Hematopoietic multipotent progenitor cell treated with erythropoietin and hydrocortisone succinate and interleukin-3 and kit ligand, for 4 days (in vitro differentiated cells): ENCODE measurements at regions not wholly inside any gene's neighbourhood (a gene's known extent, or its start where the extent isn't known, plus 50 kb on each side); places are given as distances from the start of the nearest gene placed in this dataset.

Experiments
- DNase-seq: peaks from one replicate; pipeline ENCODE4 v3.0.0-alpha.2; 2015

DNA sequence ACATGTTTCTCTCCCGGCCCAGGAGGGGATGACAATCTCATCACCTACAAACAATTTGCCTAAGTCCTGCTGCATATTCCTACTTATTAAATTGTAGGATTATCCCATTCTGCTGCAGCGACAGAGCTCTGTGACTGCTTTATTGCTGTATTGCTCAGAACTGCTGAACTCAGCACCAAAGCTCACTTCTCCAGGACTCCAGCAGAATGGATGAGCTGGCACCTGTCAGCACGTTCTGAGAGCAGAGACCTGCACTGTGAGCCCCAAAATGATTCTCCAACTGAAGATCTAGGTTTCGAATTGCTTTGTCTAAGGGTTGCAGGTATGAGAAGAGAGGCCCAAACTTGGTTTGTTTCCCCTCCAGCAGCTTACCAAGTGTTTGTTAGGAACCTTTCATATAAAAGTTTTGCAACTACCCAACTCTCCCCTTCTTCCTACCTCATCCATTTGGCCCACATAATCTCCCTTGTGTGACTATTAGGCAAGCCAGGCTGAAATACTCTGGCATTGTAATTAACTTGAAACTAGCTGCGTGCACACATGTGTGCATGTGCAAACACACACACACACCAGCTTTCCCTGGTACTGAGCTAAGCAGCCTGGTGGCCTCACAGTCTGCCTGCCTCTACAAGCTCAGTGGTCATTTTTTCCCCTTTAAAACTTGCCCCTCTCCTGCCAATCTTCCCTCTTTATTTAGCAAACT is 161.4 kb upstream of the CAMK1G start:
- no peak for DNase-seq

DNA sequence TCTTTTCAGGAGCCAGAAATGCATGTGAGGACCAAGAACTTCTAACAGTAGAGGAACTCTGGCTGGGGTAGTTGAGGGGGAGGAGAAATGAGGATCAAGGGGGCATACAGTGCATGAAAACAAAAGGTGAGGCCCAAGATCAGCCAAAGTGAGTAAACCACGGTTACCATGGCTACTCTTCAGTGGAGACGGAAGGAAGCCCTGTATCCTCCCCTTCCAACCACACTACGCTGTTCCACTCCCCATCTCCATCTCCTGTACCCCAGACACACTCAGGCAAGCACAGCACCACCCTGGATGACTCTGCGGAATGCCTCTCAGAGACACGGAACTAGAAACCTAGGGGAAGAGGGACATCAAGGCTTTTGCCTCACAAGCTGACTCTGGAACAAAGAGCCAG is 157.6 kb upstream of the CAMK1G start:
- DNase-seq, result peak; percentile 4

DNA sequence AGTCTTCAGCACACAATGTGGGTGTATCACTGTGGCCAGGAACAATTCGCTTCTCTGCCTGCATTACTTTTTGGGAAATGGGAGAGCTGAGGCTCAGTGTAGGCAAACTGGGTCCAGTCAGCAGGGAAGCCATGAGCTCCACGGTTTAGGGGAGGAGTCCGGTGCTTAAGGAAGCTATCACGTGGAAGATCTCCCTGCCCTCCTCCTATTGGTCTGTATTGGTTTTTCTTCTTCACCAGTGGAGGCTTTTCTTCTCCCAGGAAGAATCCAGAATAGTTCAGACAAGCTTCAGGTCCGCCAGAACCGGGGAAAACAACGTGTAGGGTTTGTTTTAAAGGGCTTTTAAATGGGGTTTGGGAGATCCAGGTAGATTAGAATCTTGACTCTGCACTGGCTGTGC is 156.2 kb upstream of the CAMK1G start:
- no peak for DNase-seq

DNA sequence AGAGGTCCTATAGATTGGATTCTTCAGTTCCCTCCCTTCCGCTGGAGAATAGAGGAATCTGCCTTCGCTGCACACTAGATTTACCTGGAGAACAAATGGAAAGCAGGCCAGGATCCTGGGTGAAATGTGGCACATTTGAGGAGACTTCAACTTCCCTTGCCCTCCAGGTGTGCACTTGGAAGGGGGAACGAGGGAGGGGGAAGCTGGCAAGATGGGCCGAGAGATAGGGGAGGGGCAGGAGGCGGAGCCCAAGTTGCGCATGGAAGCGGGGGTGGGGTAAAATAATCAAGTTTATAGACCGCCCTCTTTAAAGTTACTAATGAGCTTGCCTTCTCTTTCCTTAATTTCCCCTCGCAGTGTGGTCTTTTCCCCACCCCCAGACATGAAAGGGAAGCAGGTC is 155.7 kb upstream of the CAMK1G start:
- no peak for DNase-seq

DNA sequence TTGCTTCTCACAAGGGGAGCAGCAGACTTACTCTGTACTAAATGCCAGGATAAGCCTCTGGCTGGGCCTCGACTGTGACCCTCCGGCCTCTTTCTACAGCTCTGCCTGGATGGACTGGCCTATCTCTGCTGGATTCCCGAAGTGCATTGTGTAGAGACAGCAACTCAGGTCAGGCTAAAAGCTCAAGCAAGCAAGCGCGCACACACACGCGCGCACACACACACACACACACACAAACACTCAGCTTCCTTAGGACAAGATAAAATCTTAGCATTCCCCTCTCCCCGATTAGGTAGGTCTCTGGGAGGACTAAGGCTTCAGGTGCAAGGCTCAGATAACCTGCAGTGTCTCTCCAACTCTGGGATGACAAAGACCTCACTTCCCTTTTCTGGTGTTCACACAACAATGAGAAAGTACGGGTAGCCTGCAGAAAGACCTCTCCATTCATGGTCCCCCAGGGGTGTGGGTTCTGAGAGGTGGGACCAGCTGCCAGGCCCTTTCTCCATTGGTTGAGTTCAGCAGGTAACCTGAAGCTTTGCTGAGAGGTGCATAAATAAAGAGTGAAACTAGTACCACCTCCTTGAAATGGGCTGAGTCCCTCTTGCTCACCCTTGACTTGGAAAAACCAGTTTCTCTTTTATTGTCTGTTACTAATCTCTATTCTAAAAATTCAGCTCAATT is 155.1 kb upstream of the CAMK1G start:
- DNase-seq, result peak; percentile 7

DNA sequence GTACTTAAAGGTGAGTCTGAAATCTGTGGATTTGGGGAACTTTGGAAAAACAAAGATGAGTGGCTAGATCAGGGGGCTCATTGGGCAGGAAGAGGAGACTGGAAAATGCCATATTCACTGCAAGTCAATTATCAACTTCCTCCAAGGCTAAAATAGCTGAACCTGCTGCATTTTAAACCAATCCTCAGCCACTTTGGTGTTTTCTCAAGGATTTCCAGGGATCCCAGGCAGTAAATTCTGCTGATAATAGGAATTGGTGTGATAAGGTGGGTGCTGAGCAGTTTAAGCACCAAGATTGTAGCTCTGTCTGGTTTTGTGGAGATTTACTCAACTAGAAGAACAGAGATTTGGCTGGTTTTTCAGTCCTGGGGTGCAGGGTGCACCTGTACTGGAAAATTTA is 153.9 kb upstream of the CAMK1G start:
- DNase-seq, result no peak

DNA sequence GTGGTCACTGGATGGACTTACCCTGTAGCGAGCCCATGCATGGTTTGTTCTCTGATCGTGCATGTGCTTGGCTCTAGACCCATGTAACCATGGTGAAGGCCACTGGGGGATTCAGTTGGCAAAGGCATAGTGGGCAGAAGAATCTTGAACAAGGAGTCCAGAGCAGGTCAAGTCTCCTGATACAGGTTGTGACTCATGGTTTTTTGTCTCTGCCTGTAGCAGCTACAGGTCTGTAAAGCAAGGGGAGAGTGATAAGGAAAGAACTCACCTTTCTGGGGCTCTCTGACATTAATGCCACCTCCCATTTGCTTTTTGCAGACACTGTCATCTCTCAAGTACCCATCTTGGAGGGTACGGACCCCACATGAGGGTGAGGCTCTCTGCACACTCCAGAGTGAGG is 153.4 kb upstream of the CAMK1G start:
- no peak for DNase-seq

DNA sequence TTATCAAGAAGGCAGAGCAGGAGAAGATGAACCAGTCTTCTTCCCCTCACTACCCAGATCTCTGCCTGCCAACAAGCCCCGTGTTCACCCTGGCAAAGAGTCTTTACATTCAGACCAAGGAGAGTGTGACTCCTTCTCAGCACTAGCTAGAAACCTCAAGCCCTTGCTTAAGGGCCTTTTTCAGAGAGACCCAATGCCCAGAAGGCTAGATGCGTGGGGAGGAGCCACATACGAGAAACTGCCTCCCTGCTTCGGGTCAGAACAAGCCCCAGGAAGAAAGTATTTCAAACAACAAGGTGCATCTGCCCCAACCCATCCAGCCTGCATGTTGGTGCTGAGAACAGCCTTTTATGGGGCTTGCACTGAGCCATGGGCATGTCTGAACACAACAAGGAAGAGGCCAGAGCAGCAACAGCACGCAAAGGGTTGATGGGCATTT is 152.7 kb upstream of the CAMK1G start:
- DNase-seq, result no peak

DNA sequence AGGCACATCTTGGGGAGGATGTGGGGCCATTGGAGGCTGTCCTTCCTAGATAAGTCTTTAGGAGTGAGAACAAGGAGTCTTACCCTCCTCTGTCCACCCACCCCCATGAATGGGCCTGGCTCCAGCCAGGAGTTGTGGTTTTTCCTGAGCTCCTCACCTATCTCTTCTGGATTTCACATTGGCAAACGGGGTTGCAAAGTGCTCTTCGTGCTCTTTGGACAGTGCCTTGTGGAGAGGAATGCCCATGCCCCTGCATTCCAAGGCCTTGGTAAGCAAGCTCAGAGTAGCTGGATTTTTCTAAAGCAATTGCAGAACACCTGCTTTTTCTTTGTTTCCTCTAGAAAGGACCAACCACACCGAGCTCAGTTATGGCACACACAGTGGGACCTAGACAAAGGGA is 152.1 kb upstream of the CAMK1G start:
- DNase-seq, result no peak

DNA sequence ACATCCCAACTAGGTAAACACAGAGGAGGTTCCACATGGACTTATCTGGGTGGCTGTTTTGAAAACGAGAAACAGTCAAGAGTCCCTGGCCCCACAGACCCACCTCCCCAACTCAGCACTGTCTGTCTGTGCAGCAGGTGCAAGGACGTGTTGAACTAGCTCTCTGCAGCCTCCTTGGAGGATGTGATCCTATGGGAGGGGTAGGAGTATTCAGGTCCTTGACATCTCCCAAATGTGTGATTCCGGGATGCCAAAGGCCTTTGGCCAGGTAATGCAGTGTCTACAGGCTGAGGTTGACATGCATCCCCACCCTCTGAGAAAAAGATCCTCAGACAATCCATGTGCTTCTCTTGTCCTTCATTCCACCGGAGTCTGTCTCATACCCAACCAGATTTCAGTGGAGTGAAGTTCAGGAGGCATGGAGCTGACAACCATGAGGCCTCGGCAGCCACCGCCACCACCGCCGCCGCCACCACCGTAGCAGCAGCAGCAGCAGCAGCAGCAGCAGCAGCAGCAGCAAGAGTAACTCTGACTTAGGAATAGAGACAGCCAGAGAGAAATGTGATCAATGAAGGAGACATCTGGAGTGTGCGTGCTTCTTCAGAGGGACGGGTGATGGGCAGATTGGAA is 151.6 kb upstream of the CAMK1G start:
- no peak for DNase-seq

DNA sequence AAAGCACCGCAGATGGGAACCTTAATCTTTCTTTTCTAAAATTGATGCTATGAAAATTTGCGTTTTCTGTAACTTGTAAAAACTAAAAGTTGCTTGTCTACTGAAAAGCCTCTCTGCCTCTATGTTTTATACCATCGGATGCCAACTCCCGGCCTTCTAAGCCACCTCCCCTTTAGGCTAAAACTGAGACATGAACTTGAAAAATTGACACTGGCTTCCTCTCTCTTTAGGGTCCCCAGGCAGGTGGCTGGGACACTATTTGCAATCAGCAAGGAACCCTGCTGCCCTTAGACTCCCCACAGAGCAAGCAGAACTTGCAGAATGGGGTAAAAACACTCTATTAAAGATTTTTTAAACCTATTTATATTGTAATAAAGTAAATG is 151.1 kb upstream of the CAMK1G start:
- no peak for DNase-seq

DNA sequence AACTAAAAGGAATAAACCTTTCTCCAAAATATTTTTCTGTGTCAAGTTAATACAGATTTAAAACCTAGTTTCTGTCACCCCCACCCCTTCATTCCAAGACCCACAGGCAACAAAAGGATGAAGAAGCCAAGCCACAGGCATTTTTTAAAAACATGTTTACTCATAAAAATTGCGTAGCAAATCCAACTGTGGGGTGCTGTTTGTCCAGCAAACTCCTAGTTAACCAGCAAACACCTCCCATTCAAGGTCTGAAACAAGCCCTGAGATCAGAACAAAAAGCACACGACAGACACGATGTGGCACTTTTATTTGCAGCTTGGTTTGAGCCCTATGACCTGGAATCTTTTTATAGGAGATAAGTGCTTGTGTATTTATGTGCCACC is 149.9 kb upstream of the CAMK1G start:
- DNase-seq, result no peak

DNA sequence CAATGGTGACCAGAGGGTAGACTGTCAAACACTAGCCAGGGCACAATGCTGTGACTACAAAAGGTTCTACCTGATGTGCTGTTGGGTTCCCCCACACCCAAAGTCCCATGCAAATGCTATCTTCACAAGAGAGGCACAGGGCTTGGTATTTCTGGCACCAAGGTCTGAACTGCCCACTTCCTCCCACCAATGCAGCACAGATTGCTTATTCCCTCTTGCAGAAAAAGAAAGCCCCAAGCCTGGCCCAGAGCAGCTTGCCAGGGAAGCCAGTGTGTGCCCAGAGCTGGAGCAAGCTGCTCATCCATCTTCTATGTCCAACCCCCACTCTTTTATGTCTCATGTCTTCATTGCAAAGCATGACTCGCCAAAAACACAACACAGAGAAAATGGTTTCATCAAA is 149.4 kb upstream of the CAMK1G start:
- DNase-seq, result no peak

DNA sequence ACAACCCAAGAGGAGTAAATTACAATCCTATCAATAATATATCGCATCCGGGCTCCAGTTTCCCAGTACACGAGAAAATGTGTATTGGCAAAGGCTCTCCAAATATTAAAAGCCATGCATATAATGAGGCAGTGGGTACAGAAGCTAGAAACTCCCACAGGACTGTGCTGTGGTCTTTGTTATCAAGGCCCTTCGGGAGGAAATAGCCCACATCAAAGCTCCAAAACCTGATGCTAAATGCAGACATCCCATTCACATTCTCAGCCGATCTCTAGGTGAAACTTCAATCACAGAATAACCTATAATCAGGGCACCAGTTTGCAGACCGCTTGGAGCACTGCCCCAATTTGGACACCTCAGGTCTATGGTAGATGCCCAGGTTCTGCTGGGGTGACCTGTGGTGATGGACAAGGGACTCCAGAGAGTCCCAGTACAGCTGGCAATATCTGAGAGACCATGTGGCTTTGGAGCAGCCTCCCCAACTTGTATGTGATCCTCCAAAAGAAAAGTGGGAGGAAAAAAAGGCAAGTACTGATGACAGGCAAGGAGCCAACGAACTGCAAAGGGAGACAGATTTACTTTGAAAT is 148.8 kb upstream of the CAMK1G start:
- DNase-seq, result no peak

DNA sequence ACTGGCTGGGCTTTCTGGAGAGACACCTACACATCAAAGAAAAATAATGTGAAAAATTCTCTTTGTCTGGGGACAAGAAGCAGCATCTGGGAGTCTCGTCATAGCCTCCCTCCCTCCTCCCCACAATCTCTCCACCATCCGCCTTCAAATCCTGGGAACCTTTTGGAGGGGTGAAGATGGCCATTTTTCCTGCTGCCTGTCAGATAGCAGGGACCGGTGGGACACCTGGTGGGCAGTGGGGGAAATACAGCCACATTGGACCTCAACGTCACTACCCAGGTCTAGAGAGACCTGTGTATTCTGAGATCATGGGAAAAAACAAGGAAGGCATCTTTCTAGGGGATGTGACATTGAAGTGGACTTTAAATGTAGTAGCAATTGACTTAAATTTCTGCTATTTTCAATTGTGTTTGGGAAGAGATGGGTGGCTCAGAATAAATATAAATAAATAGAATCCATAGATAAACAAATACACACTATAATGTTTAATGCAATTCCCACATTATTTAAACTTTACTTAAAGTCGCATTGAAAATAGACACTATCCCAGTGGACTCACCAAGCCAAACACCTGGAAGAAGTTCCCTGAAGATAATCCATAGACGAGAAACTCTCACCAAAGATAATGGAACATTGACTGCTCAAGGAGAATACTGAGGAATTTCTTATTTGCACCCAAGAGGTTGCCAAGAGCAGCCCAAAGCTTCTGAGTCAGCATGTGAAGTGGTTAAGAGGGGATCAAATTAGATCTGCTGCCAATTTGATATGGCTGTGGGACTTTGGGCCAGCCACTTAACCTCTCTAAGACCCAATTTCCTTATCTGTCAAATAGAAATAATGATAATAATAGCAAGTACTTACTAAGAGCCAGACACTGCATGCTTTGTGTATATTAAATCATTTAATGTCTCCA is 147.6 kb upstream of the CAMK1G start:
- DNase-seq, result peak; percentile 70

DNA sequence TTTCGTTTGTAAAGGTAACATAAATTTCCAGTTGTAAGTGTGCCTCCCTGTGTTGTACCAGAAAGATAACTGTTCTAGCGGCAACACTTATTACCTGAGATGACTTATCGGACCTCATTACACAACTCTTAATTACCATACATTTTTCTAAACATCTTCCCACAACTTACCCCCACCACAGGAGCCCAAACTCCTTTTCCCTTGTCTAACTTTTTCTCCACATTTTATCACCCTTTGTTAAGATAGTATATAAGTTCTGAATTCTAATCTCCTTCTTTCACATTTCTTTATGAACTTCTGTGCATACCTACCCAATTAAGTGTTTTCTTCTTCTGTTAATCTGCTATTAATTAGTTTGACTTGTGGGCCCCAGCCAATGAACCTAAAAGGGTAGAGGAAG is 143.7 kb upstream of the CAMK1G start:
- DNase-seq, result no peak

DNA sequence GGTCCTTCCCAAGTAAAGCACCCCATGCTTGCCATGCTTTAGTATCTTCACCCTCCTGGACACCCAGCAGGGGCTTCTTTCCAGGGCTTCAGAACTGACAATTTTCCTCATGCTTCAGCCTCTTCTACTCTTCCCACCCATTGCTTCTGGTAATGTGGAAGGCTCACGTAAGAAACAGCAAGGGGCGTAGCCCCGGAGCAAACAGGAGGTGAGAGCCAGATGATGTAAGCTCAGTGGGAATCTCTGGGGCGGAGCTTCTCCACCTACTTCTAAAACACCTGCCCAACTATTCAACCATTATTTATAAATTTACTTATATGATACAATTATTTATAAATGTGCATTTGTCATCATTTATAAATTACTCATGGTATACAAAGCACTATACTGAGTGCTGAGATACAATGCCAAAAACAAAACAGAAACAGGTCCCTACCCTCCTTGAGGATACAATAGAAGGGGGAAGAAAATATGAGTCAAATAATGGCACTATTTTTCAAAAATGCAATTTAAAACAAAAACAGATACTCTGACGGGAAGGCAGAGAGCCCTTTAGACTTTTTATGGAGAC is 140.1 kb upstream of the CAMK1G start:
- DNase-seq, result no peak

DNA sequence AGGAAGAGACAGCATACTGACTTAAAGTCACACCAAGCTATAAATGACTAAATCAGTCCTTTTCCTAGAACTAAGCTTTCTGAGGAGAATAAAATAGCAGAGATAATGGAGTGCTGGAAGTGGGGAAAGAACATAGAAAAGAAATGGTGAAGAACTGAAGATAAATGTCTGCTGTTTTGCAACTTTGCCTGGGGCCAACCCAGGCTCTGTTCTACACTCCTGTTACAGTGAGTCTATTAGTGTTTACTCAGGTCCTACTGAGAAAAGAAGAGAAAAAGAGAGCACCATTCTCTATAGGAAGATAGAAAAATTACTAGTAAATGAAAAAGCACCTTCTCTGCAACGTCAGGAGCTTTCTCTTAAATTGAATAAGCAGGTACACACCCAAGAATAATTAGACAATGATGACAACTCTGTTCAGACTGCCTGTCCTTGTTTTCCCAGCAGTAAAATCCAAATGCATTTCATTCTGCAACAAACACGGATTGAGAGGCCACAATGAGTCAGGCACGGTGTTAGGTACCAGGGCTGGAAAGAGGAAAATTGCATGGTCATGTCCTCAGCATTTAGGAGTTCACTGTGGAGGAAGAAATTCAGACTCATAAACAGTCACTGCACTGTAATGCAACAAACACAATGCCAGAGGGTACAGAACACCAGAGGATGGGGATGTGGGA is 139.4 kb upstream of the CAMK1G start:
- no peak for DNase-seq

DNA sequence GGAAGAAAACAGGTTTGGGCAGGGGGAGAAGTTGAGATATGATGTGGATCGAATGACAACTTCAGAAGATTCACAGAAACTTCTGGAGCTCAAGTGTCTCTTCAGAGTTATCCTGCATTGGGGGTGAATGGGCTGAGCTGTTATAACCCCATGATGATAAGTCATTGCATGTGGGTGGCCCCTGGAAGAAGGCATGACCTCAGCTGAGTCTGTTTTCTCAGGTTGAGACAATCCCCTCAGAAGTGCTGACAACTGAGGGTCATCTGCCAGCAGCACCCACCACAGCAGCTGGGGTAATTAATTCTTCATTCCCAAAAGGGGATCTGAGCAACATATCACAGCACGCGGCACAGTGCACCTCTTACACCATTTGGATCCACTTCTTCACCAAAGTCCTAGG is 138.6 kb upstream of the CAMK1G start:
- DNase-seq, result no peak

DNA sequence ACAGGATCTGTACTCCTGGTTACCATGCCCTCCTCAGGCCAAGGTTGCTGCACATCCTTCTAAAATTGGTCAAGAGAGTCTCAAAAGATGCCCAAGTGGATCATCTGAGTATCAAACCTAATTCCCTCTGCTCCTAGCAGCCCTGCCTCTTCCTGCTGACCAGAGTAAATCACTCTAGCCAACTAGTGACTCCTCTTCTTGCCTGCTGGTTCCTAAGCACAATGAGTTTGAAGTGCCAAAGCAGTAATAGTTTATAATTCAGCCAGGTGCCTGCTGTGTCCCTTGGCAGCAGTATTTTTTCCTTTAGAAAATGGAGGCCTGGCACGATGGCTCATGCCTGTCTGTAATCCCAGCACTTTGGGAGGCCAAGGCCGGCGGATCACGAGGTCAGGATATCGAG is 137.9 kb upstream of the CAMK1G start:
- no peak for DNase-seq

DNA sequence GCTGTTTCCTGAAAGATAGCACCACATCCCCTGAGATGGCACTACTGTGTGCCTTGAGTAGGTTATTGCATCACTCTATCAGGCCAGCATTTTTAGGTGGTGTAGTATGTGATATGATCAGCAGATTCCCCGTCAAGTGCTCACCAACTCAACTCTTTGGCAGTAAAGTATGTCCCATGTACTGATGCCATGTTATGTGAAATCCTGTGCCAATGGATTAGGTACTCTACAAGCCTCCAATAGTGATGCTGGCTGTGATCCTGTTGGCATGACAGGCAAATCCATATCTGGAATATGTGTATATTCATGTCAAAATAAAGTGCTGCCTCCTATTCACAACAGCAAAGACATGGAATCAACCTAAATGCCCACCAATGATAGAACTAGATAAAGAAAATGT is 137.2 kb upstream of the CAMK1G start:
- no peak for DNase-seq

DNA sequence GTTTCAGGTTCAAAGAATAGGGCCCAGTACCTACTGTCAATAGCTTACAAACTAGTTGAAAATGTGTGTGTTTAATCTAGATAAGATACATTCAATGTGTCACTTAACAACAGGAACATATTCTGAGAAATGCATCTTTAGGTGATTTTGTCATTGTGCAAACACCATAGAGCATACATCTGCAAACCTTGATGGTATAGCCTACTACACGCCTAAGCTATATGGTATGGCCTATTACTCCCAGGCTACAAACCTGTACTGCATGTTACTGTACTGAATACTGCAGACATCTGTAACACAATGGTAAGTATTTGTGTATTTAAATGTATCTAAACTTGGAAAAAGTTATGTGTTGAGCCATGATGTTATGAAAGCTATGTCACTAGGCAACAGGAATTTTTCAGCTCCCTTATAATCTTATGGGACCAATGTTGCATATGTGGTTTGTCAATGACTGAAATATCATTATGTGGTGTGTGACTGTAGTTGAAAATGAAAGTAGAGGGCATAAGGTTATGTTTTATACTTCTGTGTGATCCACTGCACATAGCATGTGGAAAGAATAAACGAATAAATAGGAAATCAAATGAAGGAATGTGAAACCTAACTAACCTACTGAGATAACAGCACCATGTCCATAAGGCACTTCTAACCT is 129.0 kb upstream of the CAMK1G start:
- no peak for DNase-seq
